ENCODE measurements at regions not wholly inside any gene's neighbourhood (a gene's known extent, or its start where the extent isn't known, plus 50 kb on each side); places are given as distances from the start of the nearest gene placed in this dataset.

DNA sequence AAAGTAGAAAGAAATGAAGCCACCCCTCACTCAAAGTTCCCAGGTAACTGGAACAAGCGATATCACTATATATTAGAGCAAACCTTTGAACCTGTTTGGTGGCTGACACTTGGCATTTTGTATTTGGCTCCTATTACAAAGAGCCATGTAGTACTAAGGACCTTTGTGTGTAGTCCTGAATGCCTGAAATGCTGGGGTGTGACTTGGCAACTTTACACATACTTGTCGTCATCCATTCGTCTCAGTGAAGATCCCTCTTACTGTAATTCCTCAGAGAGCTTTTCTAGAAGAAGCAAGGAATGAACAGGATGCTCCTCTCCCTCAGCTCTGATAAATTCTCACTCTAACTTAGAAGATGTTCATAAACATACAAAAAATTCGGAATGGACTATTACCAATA is 216.1 kb upstream of the CDIN1 start:
- TF ChIP-seq, protein P1, sequence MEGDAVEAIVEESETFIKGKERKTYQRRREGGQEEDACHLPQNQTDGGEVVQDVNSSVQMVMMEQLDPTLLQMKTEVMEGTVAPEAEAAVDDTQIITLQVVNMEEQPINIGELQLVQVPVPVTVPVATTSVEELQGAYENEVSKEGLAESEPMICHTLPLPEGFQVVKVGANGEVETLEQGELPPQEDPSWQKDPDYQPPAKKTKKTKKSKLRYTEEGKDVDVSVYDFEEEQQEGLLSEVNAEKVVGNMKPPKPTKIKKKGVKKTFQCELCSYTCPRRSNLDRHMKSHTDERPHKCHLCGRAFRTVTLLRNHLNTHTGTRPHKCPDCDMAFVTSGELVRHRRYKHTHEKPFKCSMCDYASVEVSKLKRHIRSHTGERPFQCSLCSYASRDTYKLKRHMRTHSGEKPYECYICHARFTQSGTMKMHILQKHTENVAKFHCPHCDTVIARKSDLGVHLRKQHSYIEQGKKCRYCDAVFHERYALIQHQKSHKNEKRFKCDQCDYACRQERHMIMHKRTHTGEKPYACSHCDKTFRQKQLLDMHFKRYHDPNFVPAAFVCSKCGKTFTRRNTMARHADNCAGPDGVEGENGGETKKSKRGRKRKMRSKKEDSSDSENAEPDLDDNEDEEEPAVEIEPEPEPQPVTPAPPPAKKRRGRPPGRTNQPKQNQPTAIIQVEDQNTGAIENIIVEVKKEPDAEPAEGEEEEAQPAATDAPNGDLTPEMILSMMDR (IDR thresholded peaks at IDR 0.05) = no peak
- TF ChIP-seq POLR2A (IDR thresholded peaks at IDR 0.05) = no peak

All from tibial nerve (tissue), 3 donors.